ENCODE measurements at regions not wholly inside any gene's neighbourhood (a gene's known extent, or its start where the extent isn't known, plus 50 kb on each side); places are given as distances from the start of the nearest gene placed in this dataset.

GRCh38 chr17:51491416-51491815 is 231.1 kb downstream of the UTP18 start:
- DNase-seq (ENCODE audit: low spot score), result no peak

DNA sequence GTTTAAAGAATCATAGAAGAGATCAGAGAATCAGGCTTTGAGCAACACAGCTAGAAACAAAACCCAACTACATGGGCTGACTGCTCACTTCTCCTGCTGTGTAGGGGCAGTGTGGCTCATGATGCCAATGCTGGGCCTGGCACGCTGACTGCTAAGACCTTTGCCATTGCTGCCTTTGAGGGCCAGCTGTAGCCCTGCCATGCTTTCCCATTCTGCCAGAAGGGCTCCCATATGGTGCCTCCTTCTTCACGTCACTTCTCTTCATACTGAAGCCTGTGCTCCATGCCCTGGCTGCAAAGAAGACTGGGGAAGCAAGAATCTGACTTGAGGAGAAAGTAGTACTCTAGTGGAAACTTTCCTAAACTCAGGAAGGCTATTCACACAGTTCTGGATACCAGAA is 232.9 kb downstream of the UTP18 start:
- DNase-seq (ENCODE audit: low spot score), result no peak

GRCh38 chr17:51496378-51496777 is 236.0 kb downstream of the UTP18 start:
- no peak for DNase-seq (ENCODE audit: low spot score)

GRCh38 chr17:51499897-51500296 is 239.6 kb downstream of the UTP18 start:
- no peak for DNase-seq (ENCODE audit: low spot score)

GRCh38 chr17:51500454-51500853 is 240.1 kb downstream of the UTP18 start:
- no peak for DNase-seq (ENCODE audit: low spot score)

- DNase-seq (ENCODE audit: low spot score), result no peak
These were observed 245.1 kb downstream of the UTP18 start for GRCh38 chr17:51505450-51505849.

DNA sequence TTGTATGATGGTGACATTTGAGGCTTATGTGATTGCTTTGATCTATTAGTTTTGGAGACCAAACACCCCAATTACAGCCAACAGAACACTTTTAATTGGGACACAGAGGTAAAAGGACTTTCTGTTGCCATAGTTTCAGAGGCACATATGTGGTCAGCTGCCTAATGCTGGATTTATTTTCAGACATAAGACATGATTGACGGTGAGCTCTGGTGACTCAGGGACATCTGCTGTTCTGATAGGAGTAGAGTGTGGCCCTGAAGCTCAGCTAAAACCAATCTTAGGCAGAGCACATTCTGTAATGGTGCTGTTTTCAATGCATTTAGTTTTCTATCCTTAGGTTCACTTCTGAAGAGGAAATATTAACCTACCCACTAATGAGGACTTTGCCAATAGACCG is 247.1 kb downstream of the UTP18 start:
- DNase-seq (ENCODE audit: low spot score), result no peak

- no peak for DNase-seq (ENCODE audit: low spot score)
These were observed 247.7 kb downstream of the UTP18 start for GRCh38 chr17:51508048-51508447.

DNA sequence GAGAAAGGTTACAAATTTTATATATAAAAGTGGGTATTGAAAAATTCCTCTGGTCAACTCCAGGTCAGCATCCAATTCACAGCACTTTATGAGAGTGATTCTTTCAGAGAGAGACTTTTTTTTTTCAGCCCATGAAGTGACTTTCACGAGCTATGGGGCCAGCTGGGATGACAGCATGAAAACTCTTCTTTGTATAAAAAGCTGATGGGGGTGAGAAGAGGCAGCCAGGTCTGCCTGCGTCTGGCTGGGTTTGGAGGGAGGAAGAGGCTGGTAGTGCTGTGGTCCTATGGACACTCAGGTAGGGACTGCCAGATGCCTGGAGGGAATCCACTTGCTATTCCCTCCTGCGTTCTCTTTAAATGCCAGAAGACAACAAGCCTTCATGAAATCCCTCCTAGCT is 250.6 kb downstream of the UTP18 start:
- DNase-seq (ENCODE audit: low spot score), result no peak

- no peak for DNase-seq (ENCODE audit: low spot score)
These were observed 252.0 kb downstream of the UTP18 start for GRCh38 chr17:51512220-51512907.

DNA sequence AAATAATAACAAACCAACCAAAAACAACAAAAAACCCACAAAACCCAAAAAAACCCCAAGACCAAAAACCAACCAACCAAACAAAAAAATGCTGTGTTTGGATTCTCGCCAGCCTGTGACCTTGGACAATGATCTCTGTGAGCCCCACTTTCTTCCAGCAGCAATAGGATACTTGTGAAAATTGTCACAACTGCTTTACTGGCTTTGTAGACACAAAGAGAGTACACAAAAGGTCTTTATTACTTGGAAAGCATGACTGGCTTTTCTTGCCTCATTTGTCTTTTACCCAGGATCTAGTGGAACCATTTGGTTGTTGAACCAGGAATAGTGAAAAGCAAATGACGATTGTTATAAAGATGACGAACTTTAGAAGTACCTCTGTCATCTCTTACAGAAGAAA is 256.6 kb downstream of the UTP18 start:
- no peak for DNase-seq (ENCODE audit: low spot score)

GRCh38 chr17:51524524-51524923 is 264.2 kb downstream of the UTP18 start:
- DNase-seq (ENCODE audit: low spot score), result no peak

- DNase-seq (ENCODE audit: low spot score), result no peak
These were observed 266.2 kb downstream of the UTP18 start for GRCh38 chr17:51526507-51526906.

- DNase-seq (ENCODE audit: low spot score), result no peak
These were observed 267.1 kb downstream of the UTP18 start for GRCh38 chr17:51527225-51527982.

- no peak for DNase-seq (ENCODE audit: low spot score)
These were observed 267.8 kb downstream of the UTP18 start for GRCh38 chr17:51528111-51528510.

GRCh38 chr17:51533219-51533618 is 272.9 kb downstream of the UTP18 start:
- DNase-seq (ENCODE audit: low spot score), result no peak

DNA sequence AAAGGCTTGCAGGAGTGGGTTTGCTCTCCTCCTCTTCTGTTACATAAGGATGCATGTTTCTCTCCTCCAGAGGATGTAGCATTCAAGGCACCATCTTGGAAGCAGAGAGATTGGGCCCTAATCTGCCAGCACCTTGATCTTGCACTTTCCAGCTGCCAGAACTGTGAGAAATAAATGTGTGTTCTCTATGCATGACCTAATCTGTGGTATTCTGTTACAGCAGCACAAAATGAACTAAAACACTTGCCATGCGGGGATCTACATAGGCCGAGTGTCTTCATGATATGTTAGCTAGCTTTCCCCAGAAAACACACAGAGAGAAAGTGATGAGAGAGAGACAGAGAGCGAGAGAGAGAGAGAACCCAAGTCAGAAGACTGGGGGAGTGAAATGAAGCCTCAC is 273.5 kb downstream of the UTP18 start:
- DNase-seq (ENCODE audit: low spot score), result no peak

- no peak for DNase-seq (ENCODE audit: low spot score)
These were observed 276.3 kb downstream of the UTP18 start for GRCh38 chr17:51536627-51537026.

- no peak for DNase-seq (ENCODE audit: low spot score)
These were observed 277.7 kb downstream of the UTP18 start for GRCh38 chr17:51537996-51538550.

- DNase-seq (ENCODE audit: low spot score), result no peak
These were observed 279.8 kb downstream of the UTP18 start for GRCh38 chr17:51540151-51540550.

- no peak for DNase-seq (ENCODE audit: low spot score)
These were observed 280.9 kb downstream of the UTP18 start for GRCh38 chr17:51541215-51541614.

- DNase-seq (ENCODE audit: low spot score), result no peak
These were observed 285.8 kb downstream of the UTP18 start for GRCh38 chr17:51546114-51546513.

GRCh38 chr17:51548125-51548524 is 287.8 kb downstream of the UTP18 start:
- DNase-seq (ENCODE audit: low spot score), result no peak

All from germinal center (tissue), 1 donor.